Vagina (tissue), 2 donors: ENCODE measurements at regions not wholly inside any gene's neighbourhood (a gene's known extent, or its start where the extent isn't known, plus 50 kb on each side); places are given as distances from the start of the nearest gene placed in this dataset.

Source experiments
- POLR2A ChIP-seq, 2 donors: fragments of 450-650 bp; IDR thresholded peaks; one replicate each; pipeline ENCODE4 v1.6.1; 2017; ENCODE audit warnings: antibody characterized with exemption in 2 of 2, mild to moderate bottlenecking in 2 of 2, moderate library complexity in 2 of 2
- POLR2AphosphoS5 ChIP-seq, 2 donors: sonication (generic); formaldehyde crosslinking; IDR thresholded peaks; one replicate each; pipeline ENCODE4 v1.9.0; 2017; ENCODE audit warnings: antibody characterized with exemption in 2 of 2, mild to moderate bottlenecking in 2 of 2, low read depth in 1 of 2; ENCODE audit not compliant: insufficient read depth in 1 of 2
- TF ChIP-seq, protein P1 (sequence below), 3 experiments: fragments of 450-650 bp in 2 of 3; fragments of 200-600 bp in 1 of 3; sonication (generic) in 1 of 3; IDR thresholded peaks; one replicate each; pipeline ENCODE4 v1.5.1; 2017 to 2019; ENCODE audit warnings: antibody characterized with exemption in 3 of 3, mild to moderate bottlenecking in 2 of 3, moderate library complexity in 2 of 3

DNA sequence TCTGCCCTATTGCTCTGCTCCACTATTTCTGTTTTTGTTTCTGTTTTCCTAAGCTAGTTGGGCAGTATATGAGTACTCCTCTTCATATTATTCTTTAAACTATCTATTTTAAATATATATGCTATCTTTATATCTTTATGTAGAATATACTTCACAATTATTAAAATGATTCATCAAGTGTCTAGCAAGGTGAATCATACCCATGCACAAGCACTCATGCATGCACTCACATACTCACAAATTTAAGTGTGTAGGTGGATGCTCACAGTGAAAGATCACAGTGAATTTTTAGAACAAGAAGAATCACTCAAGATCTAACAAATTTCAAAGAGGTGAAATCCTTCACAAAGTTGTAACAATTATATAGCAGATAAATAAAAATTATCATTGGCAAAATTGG is 435.6 kb upstream of the SLITRK5 start:
- TF ChIP-seq, protein P1, sequence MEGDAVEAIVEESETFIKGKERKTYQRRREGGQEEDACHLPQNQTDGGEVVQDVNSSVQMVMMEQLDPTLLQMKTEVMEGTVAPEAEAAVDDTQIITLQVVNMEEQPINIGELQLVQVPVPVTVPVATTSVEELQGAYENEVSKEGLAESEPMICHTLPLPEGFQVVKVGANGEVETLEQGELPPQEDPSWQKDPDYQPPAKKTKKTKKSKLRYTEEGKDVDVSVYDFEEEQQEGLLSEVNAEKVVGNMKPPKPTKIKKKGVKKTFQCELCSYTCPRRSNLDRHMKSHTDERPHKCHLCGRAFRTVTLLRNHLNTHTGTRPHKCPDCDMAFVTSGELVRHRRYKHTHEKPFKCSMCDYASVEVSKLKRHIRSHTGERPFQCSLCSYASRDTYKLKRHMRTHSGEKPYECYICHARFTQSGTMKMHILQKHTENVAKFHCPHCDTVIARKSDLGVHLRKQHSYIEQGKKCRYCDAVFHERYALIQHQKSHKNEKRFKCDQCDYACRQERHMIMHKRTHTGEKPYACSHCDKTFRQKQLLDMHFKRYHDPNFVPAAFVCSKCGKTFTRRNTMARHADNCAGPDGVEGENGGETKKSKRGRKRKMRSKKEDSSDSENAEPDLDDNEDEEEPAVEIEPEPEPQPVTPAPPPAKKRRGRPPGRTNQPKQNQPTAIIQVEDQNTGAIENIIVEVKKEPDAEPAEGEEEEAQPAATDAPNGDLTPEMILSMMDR (IDR thresholded peaks at IDR 0.05) = no peak
- TF ChIP-seq POLR2AphosphoS5 (IDR thresholded peaks at IDR 0.05; ENCODE audit: insufficient read depth in 1 of 2, low read depth in 1 of 2) (no peak), POLR2A (IDR thresholded peaks at IDR 0.05) (no peak)
